Adrenal gland (tissue), 9 donors: ENCODE measurements at regions not wholly inside any gene's neighbourhood (a gene's known extent, or its start where the extent isn't known, plus 50 kb on each side); places are given as distances from the start of the nearest gene placed in this dataset.

ENCODE experiments used
- DNase-seq, 7 donors: peaks; one replicate each; pipeline ENCODE4 v3.0.0-alpha.2; 2019 to 2020
- H3K27ac ChIP-seq, 5 donors: fragments of 200-600 bp; sonication (generic) in 4 of 5; 1 replicate in 3 of 5; 2 replicates in 2 of 5; pipeline versions ENCODE4 v1.5.1 to v1.8.0; 2016 to 2020; ENCODE audit warnings: mild to moderate bottlenecking in 1 of 5
- H3K27me3 ChIP-seq: fragments of 200-600 bp; 2 replicates; pipeline ENCODE4 v1.8.0; 2021
- H3K36me3 ChIP-seq, 2 donors: fragments of 200-600 bp; replicated peaks in 1 of 2; 1 replicate in 1 of 2; 2 replicates in 1 of 2; pipeline versions ENCODE4 v1.5.1 to v1.8.0; 2018 to 2022
- H3K4me1 ChIP-seq, 2 donors: fragments of 200-600 bp; replicated peaks in 1 of 2; 1 replicate in 1 of 2; 2 replicates in 1 of 2; pipeline versions ENCODE4 v1.5.1 to v1.8.0; 2018 to 2021
- H3K4me3 ChIP-seq, 4 donors: fragments of 200-600 bp; sonication (generic) in 3 of 4; one replicate each; pipeline ENCODE4 v1.5.1; 2016 to 2018
- H3K9me3 ChIP-seq, 3 donors: fragments of 200-600 bp; sonication (generic) in 1 of 3; replicated peaks in 1 of 3; 1 replicate in 2 of 3; 2 replicates in 1 of 3; pipeline versions ENCODE4 v1.5.1 to v1.8.0; 2016 to 2021
- CTCF ChIP-seq, 6 experiments: fragments of 450-650 bp in 4 of 6; fragments of 200-600 bp in 2 of 6; sonication (generic) in 1 of 6; IDR thresholded peaks; 1 replicate in 5 of 6; 2 replicates in 1 of 6; pipeline versions ENCODE4 v1.5.1 to v1.8.0; 2016 to 2021; ENCODE audit warnings: antibody characterized with exemption in 6 of 6, mild to moderate bottlenecking in 2 of 6, moderate library complexity in 1 of 6
- POLR2A ChIP-seq, 2 donors: fragments of 450-650 bp; IDR thresholded peaks; one replicate each; pipeline ENCODE4 v1.6.1; 2017; ENCODE audit warnings: antibody characterized with exemption in 2 of 2, mild to moderate bottlenecking in 2 of 2, moderate library complexity in 1 of 2
- WGBS, 4 donors: extraction: QIAGEN DNeasy Blood & Tissue Kit in 2 of 4; methylation state at CpG; one replicate each; pipeline versions ENCODE4 v1.1.5 to v1.1.7; 2013 to 2017; 5-methylcytosine and 5-hydroxymethylcytosine counted together
- intact Hi-C, 2 donors: fragments of 100-400 bp; cut with DNase I; formaldehyde crosslinking; loops; one replicate each; pipeline versions ENCODE4 v1.14.1 to v1.15.0; 2022 to 2023
- donor health status: healthy with polysubstance abuse.
- donor health status: Bipolar disorder and iron deficiency.
- donor health status: DM: yes; HTN: yes; CAD: no.
- donor health status: DM: no; HTN: no; CAD: no.
- donor health status: DM: no; HTN: no; CAD: no.

- Histone ChIP-seq H3K27ac (no peak overlapping the region), H3K4me1 (no peaks in the 10 kb centered on the region), H3K4me3 (no peak overlapping the region), H3K36me3 (no peaks in the 10 kb centered on the region), H3K9me3 (no peaks in the 10 kb centered on the region), H3K27me3 (no peaks in the 10 kb centered on the region)
- intact Hi-C loops = no loop called here
- TF ChIP-seq POLR2A (IDR thresholded peaks at IDR 0.05) = no peak
- 79 to 85% (median 83%) methylated on average over 7 of the region's 7 CpGs for WGBS, 4 donors
- DNase-seq = no peak
Observed at GRCh38 chr13:112320303-112320702, 55.9 kb upstream of the SPACA7 start.

GRCh38 chr13:112322557-112322956 is 53.6 kb upstream of the SPACA7 start:
- H3K4me1 ChIP-seq = no peaks in the 10 kb centered on the region
- H3K36me3 ChIP-seq = no peaks in the 10 kb centered on the region
- H3K4me3 ChIP-seq = no peak overlapping the region
- no peak overlapping the region for H3K27ac ChIP-seq
- intact Hi-C loops = no loop called here
- TF ChIP-seq POLR2A (IDR thresholded peaks at IDR 0.05) (no peak), CTCF (IDR thresholded peaks at IDR 0.05) (no peak)
- 85 to 90% (median 87%) methylated on average over 10 to 12 of the region's 12 CpGs for WGBS, 4 donors
- DNase-seq = no peak
- H3K27me3 ChIP-seq = no peaks in the 10 kb centered on the region
- no peaks in the 10 kb centered on the region for H3K9me3 ChIP-seq

DNA sequence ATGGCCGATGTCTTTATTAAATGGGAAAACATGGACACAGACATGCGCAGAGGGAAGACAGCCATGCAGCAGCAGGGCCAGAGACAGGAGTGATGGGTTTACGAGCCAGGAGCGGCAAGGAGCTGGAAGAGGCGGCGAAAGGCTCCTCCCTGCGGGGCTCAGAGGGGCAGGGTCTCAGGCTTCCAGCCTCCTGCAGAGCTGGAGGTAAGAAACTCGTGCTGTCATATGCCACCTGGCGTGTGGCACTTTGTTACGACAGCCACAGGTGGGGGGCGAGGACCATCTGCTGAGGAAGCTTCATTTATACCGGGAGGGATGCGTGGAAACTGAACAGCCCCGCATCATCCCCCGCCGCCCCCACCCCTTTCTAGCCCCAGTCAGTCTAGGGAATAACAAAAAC is 52.0 kb upstream of the SPACA7 start:
- no peak for DNase-seq
- H3K27ac ChIP-seq = no peak overlapping the region
- H3K27me3 ChIP-seq = no peaks in the 10 kb centered on the region
- H3K4me1 ChIP-seq = no peaks in the 10 kb centered on the region
- no peaks in the 10 kb centered on the region for H3K36me3 ChIP-seq
- TF ChIP-seq POLR2A (IDR thresholded peaks at IDR 0.05) (no peak), CTCF (IDR thresholded peaks at IDR 0.05) (no peak)
- H3K4me3 ChIP-seq = no peak overlapping the region
- intact Hi-C loops = no loop called here
- H3K9me3 ChIP-seq = no peaks in the 10 kb centered on the region
- 33 to 46% (median 40%) methylated on average over 9 to 16 of the region's 16 CpGs for WGBS, 4 donors

GRCh38 chr13:112325142-112325808 is 50.9 kb upstream of the SPACA7 start:
- no peaks in the 10 kb centered on the region for H3K36me3 ChIP-seq
- whole genome bisulfite sequencing, 4 donors = 64 to 71% (median 68%) methylated on average over 22 to 26 of the region's 26 CpGs
- no peak overlapping the region for H3K4me3 ChIP-seq
- H3K4me1 ChIP-seq = no peaks in the 10 kb centered on the region
- TF ChIP-seq POLR2A (IDR thresholded peaks at IDR 0.05) = no peak
- TF ChIP-seq CTCF (IDR thresholded peaks at IDR 0.05) = no peak
- H3K9me3 ChIP-seq = no peaks in the 10 kb centered on the region
- H3K27ac ChIP-seq = no peak overlapping the region
- intact Hi-C loops = no loop called here
- H3K27me3 ChIP-seq = peaks cover 5% of the 10 kb centered on the region
- DNase-seq = no peak
